Central memory CD8-positive, alpha-beta T cell (primary cell): ENCODE measurements at regions not wholly inside any gene's neighbourhood (a gene's known extent, or its start where the extent isn't known, plus 50 kb on each side); places are given as distances from the start of the nearest gene placed in this dataset.

Experiments
- ATAC-seq: fragments of 150-1000 bp; cut with Tn5 transposase; replicated peaks from 2 replicates; pipeline ENCODE4 v1.10.0; 2022; ENCODE audit warnings: mild to moderate bottlenecking, moderate FRiP score, moderate number of reproducible peaks; ENCODE audit not compliant: poor library complexity, severe bottlenecking; ENCODE audit errors: extremely low read depth
- DNase-seq, 2 donors: peaks; one replicate each; pipeline ENCODE4 v3.0.0; 2021; ENCODE audit warnings: low spot score in 2 of 2
- H3K27ac Mint-ChIP-seq: one replicate; pipeline ENCODE4 v1.8.0; 2022; ENCODE audit warnings: low read depth, mild to moderate bottlenecking, moderate library complexity, mixed read lengths
- H3K27me3 Mint-ChIP-seq: one replicate; pipeline ENCODE4 v1.8.0; 2022; ENCODE audit warnings: mixed read lengths
- H3K36me3 Mint-ChIP-seq: one replicate; pipeline ENCODE4 v1.8.0; 2022; ENCODE audit warnings: mild to moderate bottlenecking, moderate library complexity, mixed read lengths; ENCODE audit not compliant: insufficient read depth
- H3K4me1 Mint-ChIP-seq: one replicate; pipeline ENCODE4 v1.8.0; 2022; ENCODE audit warnings: mixed read lengths
- H3K4me3 Mint-ChIP-seq: one replicate; pipeline ENCODE4 v1.8.0; 2022; ENCODE audit warnings: mild to moderate bottlenecking, moderate library complexity, mixed read lengths
- H3K9me3 Mint-ChIP-seq: one replicate; pipeline ENCODE4 v1.8.0; 2022; ENCODE audit warnings: mixed read lengths

DNA sequence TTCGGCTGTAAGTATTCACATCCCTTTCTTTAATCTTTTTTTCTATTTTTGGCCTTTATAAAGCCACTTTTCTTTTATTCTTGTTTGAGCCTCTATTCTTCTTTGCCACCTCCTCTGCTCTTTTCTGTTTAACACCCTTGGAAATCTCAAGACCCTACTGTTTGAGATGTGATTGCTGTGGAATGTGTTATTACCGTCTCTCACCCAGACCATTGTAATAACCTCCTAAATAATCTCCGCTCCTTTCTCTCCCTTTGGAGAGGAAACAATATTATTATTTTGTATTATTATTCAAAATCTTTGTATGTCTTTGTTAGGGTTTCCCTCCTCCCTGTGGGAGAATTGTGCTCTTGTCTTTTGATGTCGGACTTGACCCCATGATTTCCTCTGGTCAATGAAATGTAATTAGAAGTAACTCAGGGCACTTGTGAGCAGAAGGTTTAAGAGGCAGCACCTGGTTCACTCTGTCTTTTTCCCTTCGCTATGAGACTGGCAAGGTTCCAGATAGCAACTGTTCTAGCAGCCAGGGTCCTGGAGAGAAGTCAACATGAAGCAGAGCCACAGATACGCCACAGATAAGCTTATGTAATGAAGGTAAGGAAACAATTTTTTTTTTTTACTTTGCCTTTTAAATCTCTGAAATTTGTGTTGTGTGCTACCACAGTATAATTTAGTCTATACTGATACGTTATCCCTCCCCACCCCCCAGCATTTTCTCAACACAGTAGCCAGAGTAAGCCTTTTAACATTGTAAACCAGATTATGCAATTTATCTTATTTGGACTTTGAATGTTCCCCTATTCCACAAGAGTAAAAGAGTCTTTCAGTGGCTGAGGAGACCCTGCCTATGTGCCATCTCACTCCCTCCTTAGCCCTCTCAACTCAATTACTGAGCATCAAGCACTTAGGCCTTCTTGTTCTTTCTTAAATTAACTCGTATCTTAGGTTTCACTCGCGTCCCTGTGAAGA is 601.2 kb upstream of the ZNF804A start:
- Mint-ChIP-seq H3K36me3 (no peaks in the 10 kb centered on the region), H3K9me3 (peaks cover 22% of the 10 kb centered on the region), H3K4me1 (no peaks in the 10 kb centered on the region), H3K27ac (no peak overlapping the region), H3K4me3 (no peak overlapping the region), H3K27me3 (no peaks in the 10 kb centered on the region)
- DNase-seq (no peak), ATAC-seq (no peak)

DNA sequence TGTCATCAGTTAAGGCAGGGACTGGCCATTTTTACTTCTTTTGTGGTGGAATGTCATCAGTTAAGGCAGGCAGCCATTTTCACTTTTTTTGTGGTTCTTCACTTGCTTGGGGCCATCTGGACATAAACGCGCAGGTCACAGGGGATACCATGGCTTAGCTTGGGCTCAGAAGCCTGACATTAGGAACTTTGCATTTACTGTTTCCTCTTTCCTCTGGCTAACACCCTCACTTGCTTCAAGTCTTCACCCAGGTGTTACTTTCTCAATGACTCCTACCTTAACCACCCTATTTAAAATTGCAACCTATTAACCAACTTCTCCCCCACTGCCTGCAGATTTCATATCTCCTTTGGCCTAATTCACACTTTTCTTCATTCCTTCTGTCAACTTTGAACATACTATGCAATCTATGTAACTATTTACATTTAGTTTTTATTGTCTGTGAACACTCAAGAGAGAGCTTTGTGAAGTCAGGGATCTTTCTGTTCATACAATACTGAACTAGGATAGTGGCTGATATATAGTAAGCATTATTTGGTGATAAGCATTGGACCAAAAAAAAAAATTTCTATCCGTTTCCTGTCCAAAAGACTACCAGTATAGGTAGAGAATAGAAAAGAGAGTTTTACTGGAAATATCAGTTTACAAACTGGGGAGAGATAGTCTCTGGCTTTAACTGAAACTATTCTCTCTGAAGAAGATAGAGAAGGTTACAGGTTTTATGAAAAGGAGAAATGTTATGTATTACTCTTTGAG is 600.1 kb upstream of the ZNF804A start:
- Mint-ChIP-seq H3K27me3 (no peaks in the 10 kb centered on the region), H3K4me1 (no peaks in the 10 kb centered on the region), H3K27ac (no peak overlapping the region), H3K36me3 (no peaks in the 10 kb centered on the region), H3K4me3 (no peak overlapping the region), H3K9me3 (peaks cover 18% of the 10 kb centered on the region)
- ATAC-seq (no peak), DNase-seq (no peak)

GRCh38 chr2:183998797-183999190 is 599.5 kb upstream of the ZNF804A start:
- Mint-ChIP-seq H3K36me3 (no peaks in the 10 kb centered on the region), H3K9me3 (peaks cover 18% of the 10 kb centered on the region), H3K4me3 (no peak overlapping the region), H3K4me1 (no peaks in the 10 kb centered on the region), H3K27me3 (no peaks in the 10 kb centered on the region), H3K27ac (no peak overlapping the region)
- ATAC-seq (no peak), DNase-seq (no peak)

- no peak overlapping the region for H3K4me3 Mint-ChIP-seq
- ATAC-seq (no peak), DNase-seq (no peak)
- H3K27me3 Mint-ChIP-seq, result no peaks in the 10 kb centered on the region
- no peaks in the 10 kb centered on the region for H3K4me1 Mint-ChIP-seq
- no peak overlapping the region for H3K27ac Mint-ChIP-seq
- H3K36me3 Mint-ChIP-seq, result no peaks in the 10 kb centered on the region
- H3K9me3 Mint-ChIP-seq, result peaks cover 5% of the 10 kb centered on the region
These were observed 593.9 kb upstream of the ZNF804A start for GRCh38 chr2:184004289-184004947.

GRCh38 chr2:184004948-184005672 is 593.2 kb upstream of the ZNF804A start:
- no peaks in the 10 kb centered on the region for H3K36me3 Mint-ChIP-seq
- no peaks in the 10 kb centered on the region for H3K4me1 Mint-ChIP-seq
- DNase-seq, result no peak
- no peak for ATAC-seq
- H3K27me3 Mint-ChIP-seq, result no peaks in the 10 kb centered on the region
- H3K9me3 Mint-ChIP-seq, result peaks cover 5% of the 10 kb centered on the region
- H3K4me3 Mint-ChIP-seq, result no peak overlapping the region
- no peak overlapping the region for H3K27ac Mint-ChIP-seq

- no peak overlapping the region for H3K4me3 Mint-ChIP-seq
- H3K27me3 Mint-ChIP-seq, result no peaks in the 10 kb centered on the region
- DNase-seq (no peak), ATAC-seq (no peak)
- H3K9me3 Mint-ChIP-seq, result no peaks in the 10 kb centered on the region
- no peaks in the 10 kb centered on the region for H3K36me3 Mint-ChIP-seq
- no peak overlapping the region for H3K27ac Mint-ChIP-seq
- H3K4me1 Mint-ChIP-seq, result no peaks in the 10 kb centered on the region
These were observed 591.3 kb upstream of the ZNF804A start for GRCh38 chr2:184006998-184007397.

DNA sequence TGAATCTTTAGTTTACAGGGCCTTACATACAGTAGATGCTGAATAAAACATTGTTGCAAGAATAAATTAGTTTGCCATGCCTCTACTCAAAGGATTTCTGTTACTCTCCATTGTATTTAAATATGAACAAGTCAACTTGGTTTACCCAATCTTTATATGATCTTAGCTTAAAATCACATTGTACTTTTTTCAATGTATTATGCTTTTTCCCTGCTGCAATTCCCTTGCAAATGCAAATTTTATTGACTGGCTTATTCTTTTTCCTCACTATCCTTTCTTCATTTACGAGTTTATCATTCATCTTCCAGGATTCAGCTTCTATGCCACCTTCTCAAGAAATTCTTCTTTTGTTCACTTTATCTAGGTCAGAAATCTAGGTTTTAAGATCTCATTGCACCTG is 571.4 kb upstream of the ZNF804A start:
- ATAC-seq (no peak), DNase-seq (no peak)
- Mint-ChIP-seq H3K27ac (no peak overlapping the region), H3K4me1 (no peaks in the 10 kb centered on the region), H3K4me3 (no peak overlapping the region), H3K9me3 (peaks cover 22% of the 10 kb centered on the region), H3K27me3 (no peaks in the 10 kb centered on the region), H3K36me3 (no peaks in the 10 kb centered on the region)

DNA sequence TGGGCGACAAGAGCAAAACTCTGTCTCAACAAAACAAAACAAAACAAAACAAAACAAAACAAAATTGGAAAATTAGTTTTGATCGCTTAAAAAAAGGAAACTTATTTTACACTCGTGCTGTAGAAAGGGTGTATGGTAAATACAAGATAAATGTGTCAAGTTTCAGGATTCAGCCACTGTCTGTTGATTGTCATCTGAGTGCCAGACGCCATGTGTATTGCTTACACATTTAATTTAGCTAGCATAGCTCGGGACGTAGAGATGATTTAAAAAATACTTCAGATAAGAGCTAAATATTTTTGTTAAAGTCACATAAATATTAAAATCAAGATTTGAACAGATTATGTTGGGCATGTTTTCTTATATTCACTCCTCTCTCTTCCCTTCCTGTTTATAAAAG is 568.1 kb upstream of the ZNF804A start:
- Mint-ChIP-seq H3K36me3 (no peaks in the 10 kb centered on the region), H3K4me3 (no peak overlapping the region), H3K27me3 (no peaks in the 10 kb centered on the region), H3K4me1 (no peaks in the 10 kb centered on the region), H3K9me3 (peaks cover 2% of the 10 kb centered on the region), H3K27ac (no peak overlapping the region)
- DNase-seq (no peak), ATAC-seq (no peak)

- DNase-seq, result no peak
- no peaks in the 10 kb centered on the region for H3K27me3 Mint-ChIP-seq
- H3K4me1 Mint-ChIP-seq, result no peaks in the 10 kb centered on the region
- peaks cover 8% of the 10 kb centered on the region for H3K9me3 Mint-ChIP-seq
- no peaks in the 10 kb centered on the region for H3K36me3 Mint-ChIP-seq
- H3K4me3 Mint-ChIP-seq, result no peak overlapping the region
- H3K27ac Mint-ChIP-seq, result no peak overlapping the region
- no peak for ATAC-seq
These were observed 567.3 kb upstream of the ZNF804A start for GRCh38 chr2:184030989-184031388.

- H3K4me3 Mint-ChIP-seq, result no peak overlapping the region
- no peaks in the 10 kb centered on the region for H3K4me1 Mint-ChIP-seq
- DNase-seq (no peak), ATAC-seq (no peak)
- H3K27me3 Mint-ChIP-seq, result no peaks in the 10 kb centered on the region
- H3K27ac Mint-ChIP-seq, result no peak overlapping the region
- peaks cover 10% of the 10 kb centered on the region for H3K9me3 Mint-ChIP-seq
- no peaks in the 10 kb centered on the region for H3K36me3 Mint-ChIP-seq
These were observed 566.8 kb upstream of the ZNF804A start for GRCh38 chr2:184031402-184032147.

DNA sequence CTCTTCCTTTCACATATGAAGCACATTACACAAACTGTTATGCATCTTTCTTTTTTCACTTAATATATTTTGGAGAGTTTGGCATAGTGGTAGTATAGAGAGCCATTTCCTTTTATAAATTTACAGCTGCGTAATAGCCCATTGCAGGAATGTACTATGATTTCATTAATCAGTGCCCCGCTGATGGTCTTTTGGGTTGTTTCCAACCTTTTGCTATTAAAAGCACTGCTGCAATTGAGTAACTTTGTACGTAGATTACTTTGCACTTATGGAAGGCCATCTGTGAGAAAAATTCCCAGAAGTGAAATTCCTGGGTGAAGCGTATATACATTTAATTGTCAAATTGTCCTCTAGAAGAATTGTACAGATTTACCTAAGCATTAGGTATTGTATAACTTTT is 565.3 kb upstream of the ZNF804A start:
- Mint-ChIP-seq H3K4me1 (no peaks in the 10 kb centered on the region), H3K27me3 (no peaks in the 10 kb centered on the region), H3K27ac (no peak overlapping the region), H3K36me3 (no peaks in the 10 kb centered on the region), H3K9me3 (peaks cover 14% of the 10 kb centered on the region), H3K4me3 (no peak overlapping the region)
- ATAC-seq (no peak), DNase-seq (no peak)

DNA sequence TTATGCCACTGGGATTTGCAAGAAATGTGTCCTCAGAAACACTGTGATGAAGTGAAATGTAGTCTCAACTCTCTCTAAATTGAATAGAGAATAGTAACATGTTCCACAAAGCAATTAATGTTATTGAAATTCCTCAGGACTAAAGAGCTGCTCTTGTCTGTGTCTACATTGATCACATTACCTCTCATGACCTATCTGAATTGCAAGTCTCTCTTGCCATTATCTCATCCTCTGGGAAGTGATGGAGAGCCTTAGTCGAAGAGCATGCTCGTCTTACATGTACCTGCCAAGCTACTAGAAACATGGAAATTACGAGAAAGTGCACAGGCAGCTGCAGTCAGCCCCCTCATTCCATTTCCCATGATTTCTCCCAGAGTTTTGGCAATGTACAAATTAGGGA is 561.1 kb upstream of the ZNF804A start:
- Mint-ChIP-seq H3K36me3 (no peaks in the 10 kb centered on the region), H3K27ac (no peak overlapping the region), H3K27me3 (no peaks in the 10 kb centered on the region), H3K4me3 (no peak overlapping the region), H3K9me3 (peaks cover 26% of the 10 kb centered on the region), H3K4me1 (no peaks in the 10 kb centered on the region)
- DNase-seq, result no peak
- ATAC-seq, result no peak
